Endodermal cell (in vitro differentiated cells): ENCODE measurements at regions not wholly inside any gene's neighbourhood (a gene's known extent, or its start where the extent isn't known, plus 50 kb on each side); places are given as distances from the start of the nearest gene placed in this dataset.
"Not testable (repeated sequence)": the region's sequence is repeated elsewhere in the genome, so short reads cannot be mapped to it uniquely, and the experiment has no call there.

Source experiments
- DNase-seq: peaks from one replicate; pipeline ENCODE4 v3.0.0-alpha.2; 2017
- H3K27ac ChIP-seq: 2 replicates; pipeline ENCODE4 v1.5.1; 2013; ENCODE audit warnings: mild to moderate bottlenecking, low read depth, low read length, moderate library complexity
- H3K27me3 ChIP-seq: 2 replicates; pipeline ENCODE4 v1.6.1; 2013; ENCODE audit warnings: mild to moderate bottlenecking, low read length, moderate library complexity; ENCODE audit not compliant: insufficient read depth, control insufficient read depth, poor library complexity, severe bottlenecking
- H3K36me3 ChIP-seq: 2 replicates; pipeline ENCODE4 v1.7.0; 2013; ENCODE audit warnings: mild to moderate bottlenecking, low read length, moderate library complexity; ENCODE audit not compliant: control insufficient read depth, insufficient read depth
- H3K4me1 ChIP-seq: one replicate; pipeline ENCODE4 v1.7.0; 2013; ENCODE audit warnings: low read length; ENCODE audit not compliant: control insufficient read depth, insufficient read depth
- H3K4me3 ChIP-seq: 2 replicates; pipeline ENCODE4 v1.5.1; 2013; ENCODE audit warnings: mild to moderate bottlenecking, low read length, moderate library complexity
- H3K9ac ChIP-seq: 2 replicates; pipeline ENCODE4 v1.6.1; 2013; ENCODE audit warnings: mild to moderate bottlenecking, low read length, moderate library complexity; ENCODE audit not compliant: poor library complexity, severe bottlenecking; ENCODE audit errors: extremely low read depth
- H3K9me3 ChIP-seq: 2 replicates; pipeline ENCODE4 v1.6.1; 2013; ENCODE audit warnings: mild to moderate bottlenecking, low read length, moderate library complexity; ENCODE audit not compliant: control insufficient read depth
- H3K27ac Mint-ChIP-seq: 2 replicates; pipeline ENCODE4 v1.8.0; 2020; ENCODE audit warnings: mixed read lengths
- H3K27me3 Mint-ChIP-seq: 2 replicates; pipeline ENCODE4 v1.8.0; 2021; ENCODE audit warnings: mild to moderate bottlenecking, mixed read lengths; ENCODE audit not compliant: insufficient read depth
- H3K36me3 Mint-ChIP-seq: 2 replicates; pipeline ENCODE4 v1.8.0; 2020; ENCODE audit warnings: low read depth, mixed read lengths
- H3K4me1 Mint-ChIP-seq: 2 replicates; pipeline ENCODE4 v1.8.0; 2020; ENCODE audit warnings: mixed read lengths
- H3K4me3 Mint-ChIP-seq: 2 replicates; pipeline ENCODE4 v1.8.0; 2020; ENCODE audit warnings: mild to moderate bottlenecking, moderate library complexity, mixed read lengths
- H3K9me3 Mint-ChIP-seq: 2 replicates; pipeline ENCODE4 v1.8.0; 2020; ENCODE audit warnings: mild to moderate bottlenecking, mixed read lengths
- CTCF ChIP-seq: fragments of 200-600 bp; sonication (generic); conservative IDR thresholded peaks from 2 replicates; pipeline ENCODE4 v1.5.0; 2021; ENCODE audit warnings: antibody characterized with exemption, mild to moderate bottlenecking
- whole genome bisulfite sequencing, 2 experiments: methylation state at CpG; one replicate each; pipeline versions ENCODE4 v1.1.5 to v1.1.7; 2013; ENCODE audit warnings: missing lambda C conversion rate in 2 of 2, mixed read lengths in 1 of 2; ENCODE audit not compliant: insufficient coverage in 1 of 2, insufficient read length in 1 of 2; 5-methylcytosine and 5-hydroxymethylcytosine counted together

- Histone ChIP-seq H3K4me3 (no peak overlapping the region), H3K4me1 (no peaks in the 10 kb centered on the region), H3K27ac (no peak overlapping the region), H3K9ac (no peak overlapping the region), H3K9me3 (no peaks in the 10 kb centered on the region), H3K27me3 (no peaks in the 10 kb centered on the region), H3K36me3 (no peaks in the 10 kb centered on the region)
- no peak for DNase-seq
- no peaks in the 10 kb centered on the region for H3K4me1 Mint-ChIP-seq
- H3K4me3 Mint-ChIP-seq: no peak overlapping the region
- H3K36me3 Mint-ChIP-seq: peaks cover 2% of the 10 kb centered on the region
- TF ChIP-seq CTCF: no peak
- H3K27me3 Mint-ChIP-seq: no peaks in the 10 kb centered on the region
- no peak overlapping the region for H3K27ac Mint-ChIP-seq
- peaks cover 4% of the 10 kb centered on the region for H3K9me3 Mint-ChIP-seq
Observed at GRCh38 chr6:114816678-114817077, 473.9 kb upstream of the HS3ST5 start.

- H3K27me3 ChIP-seq: no peaks in the 10 kb centered on the region
- no peak overlapping the region for H3K27ac Mint-ChIP-seq
- H3K27ac ChIP-seq: no peak overlapping the region
- H3K27me3 Mint-ChIP-seq: no peaks in the 10 kb centered on the region
- H3K9me3 ChIP-seq: no peaks in the 10 kb centered on the region
- no peak overlapping the region for H3K9ac ChIP-seq
- no peak for DNase-seq
- H3K36me3 Mint-ChIP-seq: peaks cover 6% of the 10 kb centered on the region
- no peaks in the 10 kb centered on the region for H3K4me1 Mint-ChIP-seq
- peaks cover 11% of the 10 kb centered on the region for H3K9me3 Mint-ChIP-seq
- no peak for TF ChIP-seq CTCF
- no peak overlapping the region for H3K4me3 ChIP-seq
- no peak overlapping the region for H3K4me3 Mint-ChIP-seq
- H3K4me1 ChIP-seq: no peaks in the 10 kb centered on the region
- 100% methylated on average over 1 of the region's 3 CpGs; no CpG with 5 or more reads in 1 of the 2 experiments for WGBS, 2 experiments
- no peaks in the 10 kb centered on the region for H3K36me3 ChIP-seq
Observed at GRCh38 chr6:114810468-114810867, 467.6 kb upstream of the HS3ST5 start.

DNA sequence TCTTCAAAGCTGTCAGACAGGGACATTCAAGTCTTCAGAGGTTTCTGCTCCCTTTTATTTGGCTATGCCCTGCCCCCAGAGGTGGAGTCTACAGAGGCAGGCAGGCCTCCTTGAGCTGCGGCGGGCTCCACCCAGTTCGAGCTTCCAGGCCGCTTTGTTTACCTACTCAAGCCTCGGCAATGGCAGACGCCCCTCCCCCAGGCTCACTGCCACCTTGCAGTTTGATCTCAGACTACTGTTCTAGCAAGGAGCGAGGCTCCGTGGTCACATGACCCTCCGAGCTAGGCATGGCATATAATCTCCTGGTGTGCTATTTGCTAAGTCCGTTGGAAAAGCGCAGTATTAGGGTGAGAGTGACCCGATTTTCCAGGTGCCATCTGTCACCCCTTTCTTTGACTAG is 462.6 kb upstream of the HS3ST5 start:
- H3K36me3 ChIP-seq, H3K27ac Mint-ChIP-seq, H3K27me3 ChIP-seq, H3K9ac ChIP-seq, DNase-seq, H3K4me1 Mint-ChIP-seq, H3K27ac ChIP-seq, H3K9me3 ChIP-seq, H3K27me3 Mint-ChIP-seq, H3K4me1 ChIP-seq, H3K36me3 Mint-ChIP-seq, H3K4me3 Mint-ChIP-seq, H3K4me3 ChIP-seq: not testable (repeated sequence)
- 83 to 91% methylated on average over 3 to 12 of the region's 12 CpGs for WGBS, 2 experiments
- peaks cover 31% of the 10 kb centered on the region for H3K9me3 Mint-ChIP-seq

DNA sequence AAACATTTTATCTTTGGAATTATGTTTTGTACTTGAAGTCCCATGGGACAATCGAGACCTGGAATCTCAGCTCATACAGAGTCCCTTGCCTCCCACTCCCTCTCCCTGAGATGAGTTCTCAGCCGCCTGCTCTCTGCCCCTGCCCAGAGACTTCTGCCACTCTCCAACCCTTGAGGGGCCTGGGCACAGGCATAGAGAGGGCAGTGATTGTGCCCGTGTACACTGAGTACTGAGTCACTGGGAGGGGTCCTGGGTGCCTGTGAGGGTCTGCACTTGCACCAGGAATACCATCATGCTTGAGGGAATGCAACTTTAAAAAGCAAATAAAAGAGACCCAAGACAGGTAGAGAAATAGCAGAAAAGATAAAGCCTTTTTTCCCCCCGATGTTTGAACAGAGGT is 453.8 kb upstream of the HS3ST5 start:
- H3K4me1 ChIP-seq: no peaks in the 10 kb centered on the region
- no peaks in the 10 kb centered on the region for H3K4me1 Mint-ChIP-seq
- TF ChIP-seq CTCF: no peak
- no peak overlapping the region for H3K4me3 Mint-ChIP-seq
- no peaks in the 10 kb centered on the region for H3K9me3 ChIP-seq
- no peak overlapping the region for H3K4me3 ChIP-seq
- no peak overlapping the region for H3K27ac ChIP-seq
- no peaks in the 10 kb centered on the region for H3K27me3 ChIP-seq
- H3K36me3 ChIP-seq: no peaks in the 10 kb centered on the region
- H3K36me3 Mint-ChIP-seq: no peaks in the 10 kb centered on the region
- no peak for DNase-seq
- H3K9ac ChIP-seq: no peak overlapping the region
- no peak overlapping the region for H3K27ac Mint-ChIP-seq
- peaks cover 2% of the 10 kb centered on the region for H3K9me3 Mint-ChIP-seq
- WGBS, 2 experiments: 83 to 94% methylated on average over 1 to 4 of the region's 4 CpGs
- no peaks in the 10 kb centered on the region for H3K27me3 Mint-ChIP-seq
